T-helper 2 cell treated with Interferon-gamma antibody and Interleukin-4, amounts not matched to agents 5 μg/mL and 100 μg/mL, for 36 hours (primary cell): ENCODE measurements at regions not wholly inside any gene's neighbourhood (a gene's known extent, or its start where the extent isn't known, plus 50 kb on each side); places are given as distances from the start of the nearest gene placed in this dataset.

Experiments used
- DNase-seq: peaks from one replicate; pipeline ENCODE4 v3.0.0; 2021; ENCODE audit warnings: low spot score
- H3K27ac Mint-ChIP-seq: one replicate; pipeline ENCODE4 v1.8.0; 2021; ENCODE audit warnings: mild to moderate bottlenecking, mixed read lengths
- H3K27me3 Mint-ChIP-seq: one replicate; pipeline ENCODE4 v1.8.0; 2021; ENCODE audit warnings: low read depth, mixed read lengths
- H3K36me3 Mint-ChIP-seq: one replicate; pipeline ENCODE4 v1.8.0; 2021; ENCODE audit warnings: low read depth, mixed read lengths
- H3K4me1 Mint-ChIP-seq: one replicate; pipeline ENCODE4 v1.8.0; 2021; ENCODE audit warnings: low read depth, mixed read lengths
- H3K4me3 Mint-ChIP-seq: one replicate; pipeline ENCODE4 v1.8.0; 2022; ENCODE audit warnings: mild to moderate bottlenecking, moderate library complexity, mixed read lengths
- H3K9me3 Mint-ChIP-seq: one replicate; pipeline ENCODE4 v1.8.0; 2021; ENCODE audit warnings: mixed read lengths

GRCh38 chr3:117695321-117695720 lies 985.7 kb downstream of the TUSC7 start:
- no peak overlapping the region for H3K4me3 Mint-ChIP-seq
- no peaks in the 10 kb centered on the region for H3K4me1 Mint-ChIP-seq
- H3K9me3 Mint-ChIP-seq: peaks cover 3% of the 10 kb centered on the region
- no peaks in the 10 kb centered on the region for H3K36me3 Mint-ChIP-seq
- H3K27ac Mint-ChIP-seq: no peak overlapping the region
- no peak for DNase-seq
- H3K27me3 Mint-ChIP-seq: no peaks in the 10 kb centered on the region

- no peak overlapping the region for H3K4me3 Mint-ChIP-seq
- peaks cover 3% of the 10 kb centered on the region for H3K9me3 Mint-ChIP-seq
- H3K27ac Mint-ChIP-seq: no peak overlapping the region
- no peak for DNase-seq
- H3K27me3 Mint-ChIP-seq: no peaks in the 10 kb centered on the region
- H3K4me1 Mint-ChIP-seq: no peaks in the 10 kb centered on the region
- no peaks in the 10 kb centered on the region for H3K36me3 Mint-ChIP-seq
These were observed 986.5 kb downstream of the TUSC7 start for GRCh38 chr3:117695871-117696645.

- H3K9me3 Mint-ChIP-seq: peaks cover 3% of the 10 kb centered on the region
- H3K4me1 Mint-ChIP-seq: no peaks in the 10 kb centered on the region
- H3K27ac Mint-ChIP-seq: no peak overlapping the region
- no peak overlapping the region for H3K4me3 Mint-ChIP-seq
- no peaks in the 10 kb centered on the region for H3K36me3 Mint-ChIP-seq
- H3K27me3 Mint-ChIP-seq: no peaks in the 10 kb centered on the region
- no peak for DNase-seq
These were observed 987.4 kb downstream of the TUSC7 start for GRCh38 chr3:117696851-117697407.

- H3K36me3 Mint-ChIP-seq: no peaks in the 10 kb centered on the region
- no peaks in the 10 kb centered on the region for H3K4me1 Mint-ChIP-seq
- H3K27ac Mint-ChIP-seq: no peak overlapping the region
- no peak overlapping the region for H3K4me3 Mint-ChIP-seq
- H3K9me3 Mint-ChIP-seq: peaks cover 3% of the 10 kb centered on the region
- H3K27me3 Mint-ChIP-seq: no peaks in the 10 kb centered on the region
- DNase-seq: no peak
These were observed 989.5 kb downstream of the TUSC7 start for GRCh38 chr3:117699058-117699457.

GRCh38 chr3:117700573-117701360 lies 991.2 kb downstream of the TUSC7 start:
- DNase-seq: no peak
- Mint-ChIP-seq H3K9me3 (no peaks in the 10 kb centered on the region), H3K36me3 (no peaks in the 10 kb centered on the region), H3K27ac (no peak overlapping the region), H3K4me1 (no peaks in the 10 kb centered on the region), H3K27me3 (no peaks in the 10 kb centered on the region), H3K4me3 (no peak overlapping the region)

- Mint-ChIP-seq H3K36me3 (no peaks in the 10 kb centered on the region), H3K27me3 (no peaks in the 10 kb centered on the region), H3K4me1 (no peaks in the 10 kb centered on the region), H3K4me3 (no peak overlapping the region), H3K27ac (no peak overlapping the region), H3K9me3 (no peaks in the 10 kb centered on the region)
- no peak for DNase-seq
These were observed 995.4 kb downstream of the TUSC7 start for GRCh38 chr3:117705011-117705410.

GRCh38 chr3:117706037-117706436 lies 996.5 kb downstream of the TUSC7 start:
- DNase-seq: no peak

GRCh38 chr3:117706756-117707155 lies 997.2 kb downstream of the TUSC7 start:
- Mint-ChIP-seq H3K4me1 (no peaks in the 10 kb centered on the region), H3K9me3 (no peaks in the 10 kb centered on the region), H3K4me3 (no peak overlapping the region), H3K27ac (no peak overlapping the region), H3K36me3 (no peaks in the 10 kb centered on the region), H3K27me3 (no peaks in the 10 kb centered on the region)
- DNase-seq: no peak

More at GRCh38 chr3:117706037-117706436, 996.5 kb downstream of the TUSC7 start:
- no peaks in the 10 kb centered on the region for H3K9me3 Mint-ChIP-seq
- no peak overlapping the region for H3K27ac Mint-ChIP-seq
- no peaks in the 10 kb centered on the region for H3K27me3 Mint-ChIP-seq
- no peaks in the 10 kb centered on the region for H3K4me1 Mint-ChIP-seq
- H3K36me3 Mint-ChIP-seq: no peaks in the 10 kb centered on the region
- H3K4me3 Mint-ChIP-seq: no peak overlapping the region

- no peaks in the 10 kb centered on the region for H3K27me3 Mint-ChIP-seq
- no peaks in the 10 kb centered on the region for H3K36me3 Mint-ChIP-seq
- H3K4me3 Mint-ChIP-seq: no peak overlapping the region
- H3K9me3 Mint-ChIP-seq: no peaks in the 10 kb centered on the region
- no peaks in the 10 kb centered on the region for H3K4me1 Mint-ChIP-seq
- DNase-seq: no peak
- H3K27ac Mint-ChIP-seq: no peak overlapping the region
These were observed 999.0 kb downstream of the TUSC7 start for GRCh38 chr3:117708601-117709000.

- no peaks in the 10 kb centered on the region for H3K36me3 Mint-ChIP-seq
- no peaks in the 10 kb centered on the region for H3K27me3 Mint-ChIP-seq
- DNase-seq: no peak
- no peak overlapping the region for H3K4me3 Mint-ChIP-seq
- no peaks in the 10 kb centered on the region for H3K9me3 Mint-ChIP-seq
- no peak overlapping the region for H3K27ac Mint-ChIP-seq
- H3K4me1 Mint-ChIP-seq: no peaks in the 10 kb centered on the region
These were observed 999.5 kb downstream of the TUSC7 start for GRCh38 chr3:117709108-117709507.

GRCh38 chr3:117710501-117710900 lies 1000.9 kb downstream of the TUSC7 start:
- no peak overlapping the region for H3K4me3 Mint-ChIP-seq
- H3K4me1 Mint-ChIP-seq: no peaks in the 10 kb centered on the region
- DNase-seq: no peak
- no peaks in the 10 kb centered on the region for H3K36me3 Mint-ChIP-seq
- no peak overlapping the region for H3K27ac Mint-ChIP-seq
- no peaks in the 10 kb centered on the region for H3K27me3 Mint-ChIP-seq
- H3K9me3 Mint-ChIP-seq: no peaks in the 10 kb centered on the region

GRCh38 chr3:117719316-117719926 lies 1009.8 kb downstream of the TUSC7 start:
- no peak overlapping the region for H3K4me3 Mint-ChIP-seq
- no peaks in the 10 kb centered on the region for H3K27me3 Mint-ChIP-seq
- H3K4me1 Mint-ChIP-seq: no peaks in the 10 kb centered on the region
- no peaks in the 10 kb centered on the region for H3K36me3 Mint-ChIP-seq
- no peak overlapping the region for H3K27ac Mint-ChIP-seq
- DNase-seq: no peak
- H3K9me3 Mint-ChIP-seq: no peaks in the 10 kb centered on the region

- H3K27me3 Mint-ChIP-seq: no peaks in the 10 kb centered on the region
- H3K9me3 Mint-ChIP-seq: no peaks in the 10 kb centered on the region
- no peak overlapping the region for H3K4me3 Mint-ChIP-seq
- no peak overlapping the region for H3K27ac Mint-ChIP-seq
- H3K4me1 Mint-ChIP-seq: no peaks in the 10 kb centered on the region
- no peak for DNase-seq
- no peaks in the 10 kb centered on the region for H3K36me3 Mint-ChIP-seq
These were observed 1012.3 kb downstream of the TUSC7 start for GRCh38 chr3:117721866-117722265.

- no peaks in the 10 kb centered on the region for H3K4me1 Mint-ChIP-seq
- H3K9me3 Mint-ChIP-seq: no peaks in the 10 kb centered on the region
- no peak for DNase-seq
- no peaks in the 10 kb centered on the region for H3K27me3 Mint-ChIP-seq
- H3K27ac Mint-ChIP-seq: no peak overlapping the region
- H3K4me3 Mint-ChIP-seq: no peak overlapping the region
- H3K36me3 Mint-ChIP-seq: no peaks in the 10 kb centered on the region
These were observed 1013.3 kb downstream of the TUSC7 start for GRCh38 chr3:117722856-117723255.
